Smooth muscle cell (in vitro differentiated cells): ENCODE measurements at regions not wholly inside any gene's neighbourhood (a gene's known extent, or its start where the extent isn't known, plus 50 kb on each side); places are given as distances from the start of the nearest gene placed in this dataset.

Experiments used
- DNase-seq: peaks from one replicate; lab custom pipeline; 2025; ENCODE audit not compliant: unreplicated experiment; lab: John Stamatoyannopoulos, UW
- H2AFZ ChIP-seq: fragments of 200-600 bp; sonication (generic); 2 replicates; pipeline ENCODE4 v1.6.0; 2016; ENCODE audit warnings: antibody characterized with exemption, low read depth, mild to moderate bottlenecking
- H3F3A ChIP-seq: fragments of 200-600 bp; sonication (generic); 2 replicates; pipeline ENCODE4 v1.6.0; 2017; ENCODE audit warnings: antibody characterized with exemption, low read depth
- H3K27ac ChIP-seq: fragments of 200-600 bp; sonication (generic); 2 replicates; pipeline ENCODE4 v1.5.1; 2016; ENCODE audit warnings: low read depth, mild to moderate bottlenecking
- H3K27me3 ChIP-seq: fragments of 200-600 bp; sonication (generic); 2 replicates; pipeline ENCODE4 v1.6.1; 2016; ENCODE audit warnings: low read depth, mild to moderate bottlenecking
- H3K36me3 ChIP-seq: fragments of 200-600 bp; sonication (generic); 2 replicates; pipeline ENCODE4 v1.5.1; 2016; ENCODE audit warnings: low read depth
- H3K4me1 ChIP-seq: fragments of 200-600 bp; sonication (generic); 2 replicates; pipeline ENCODE4 v1.5.1; 2016; ENCODE audit warnings: low read depth
- H3K4me2 ChIP-seq: fragments of 200-600 bp; sonication (generic); 2 replicates; pipeline ENCODE4 v1.6.0; 2016; ENCODE audit warnings: mild to moderate bottlenecking
- H3K4me3 ChIP-seq: fragments of 200-600 bp; sonication (generic); 2 replicates; pipeline ENCODE4 v1.5.1; 2016; ENCODE audit warnings: mild to moderate bottlenecking
- H3K79me2 ChIP-seq: fragments of 200-600 bp; sonication (generic); 2 replicates; pipeline ENCODE4 v1.6.0; 2016; ENCODE audit warnings: low read depth, mild to moderate bottlenecking
- H3K9ac ChIP-seq: fragments of 200-600 bp; sonication (generic); 2 replicates; pipeline ENCODE4 v1.6.0; 2016; ENCODE audit warnings: low read depth
- H3K9me3 ChIP-seq: fragments of 200-600 bp; sonication (generic); replicated peaks from 2 replicates; pipeline ENCODE4 v1.5.1; 2016; ENCODE audit warnings: low read depth
- H4K20me1 ChIP-seq: fragments of 200-600 bp; sonication (generic); 2 replicates; pipeline ENCODE4 v1.6.0; 2016; ENCODE audit warnings: low read depth
- CTCF ChIP-seq: fragments of 200-600 bp; sonication (generic); IDR thresholded peaks from 2 replicates; pipeline ENCODE4 v1.5.1; 2017; ENCODE audit warnings: borderline replicate concordance, mild to moderate bottlenecking, antibody characterized with exemption; ENCODE audit not compliant: insufficient read depth, poor library complexity, severe bottlenecking
- WGBS: methylation state at CpG from one replicate; pipeline ENCODE4 v1.1.7; 2016; ENCODE audit warnings: low lambda C conversion rate; 5-methylcytosine and 5-hydroxymethylcytosine counted together

- TF ChIP-seq CTCF, result no peak
- Histone ChIP-seq H3K79me2 (no peaks in the 10 kb centered on the region), H3K36me3 (no peaks in the 10 kb centered on the region), H3K9ac (no peak overlapping the region), H4K20me1 (no peaks in the 10 kb centered on the region), H3K4me2 (no peak overlapping the region), H3F3A (no peaks in the 10 kb centered on the region), H3K27ac (no peak overlapping the region), H3K9me3 (no peaks in the 10 kb centered on the region), H3K4me3 (no peak overlapping the region), H2AFZ (no peak overlapping the region), H3K4me1 (no peaks in the 10 kb centered on the region), H3K27me3 (no peaks in the 10 kb centered on the region)
- WGBS, result 86% methylated on average over 6 of the region's 6 CpGs
- no peak for DNase-seq
Measured at GRCh38 chr10:2744547-2745200, 322.7 kb upstream of the PFKP start.

DNA sequence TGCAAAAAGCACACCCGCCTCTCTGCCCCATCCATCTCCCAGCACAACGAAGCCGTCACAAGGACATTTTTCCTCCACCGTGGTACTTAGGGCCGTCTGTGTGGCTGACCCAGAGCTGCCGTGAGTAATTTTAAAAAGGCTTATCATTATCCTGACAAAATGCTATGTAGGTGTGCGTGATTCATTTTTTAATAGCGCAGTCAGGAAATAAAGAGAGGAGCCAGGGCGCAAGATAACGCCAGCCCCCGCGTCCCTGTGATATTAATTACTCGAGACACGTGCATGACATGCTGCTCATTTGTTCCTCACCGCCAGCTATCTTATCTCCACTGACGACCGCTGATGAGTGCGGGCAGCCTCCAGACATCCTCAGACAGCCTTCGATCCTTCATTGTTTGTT, 332.7 kb upstream of the PFKP start:
- H3K4me3 ChIP-seq, result no peak overlapping the region
- 74% methylated on average over 19 of the region's 19 CpGs for WGBS
- DNase-seq, result no peak

GRCh38 chr10:2733278-2733963, 333.9 kb upstream of the PFKP start:
- Histone ChIP-seq H3K9me3 (no peaks in the 10 kb centered on the region), H3K4me2 (no peak overlapping the region), H3F3A (no peaks in the 10 kb centered on the region), H3K36me3 (no peaks in the 10 kb centered on the region), H3K9ac (no peak overlapping the region), H3K27me3 (no peaks in the 10 kb centered on the region), H2AFZ (no peak overlapping the region), H3K79me2 (no peaks in the 10 kb centered on the region), H3K4me1 (no peaks in the 10 kb centered on the region), H4K20me1 (no peaks in the 10 kb centered on the region), H3K27ac (no peak overlapping the region), H3K4me3 (no peak overlapping the region)
- DNase-seq, result no peak
- no peak for TF ChIP-seq CTCF
- WGBS, result 96% methylated on average over 25 of the region's 25 CpGs

More for the DNA sequence above, 332.7 kb upstream of the PFKP start:
- Histone ChIP-seq H2AFZ (no peak overlapping the region), H3K4me2 (no peak overlapping the region), H3K9me3 (no peaks in the 10 kb centered on the region), H3F3A (no peaks in the 10 kb centered on the region), H3K9ac (no peak overlapping the region), H3K27ac (no peak overlapping the region), H3K36me3 (no peaks in the 10 kb centered on the region), H3K27me3 (no peaks in the 10 kb centered on the region), H4K20me1 (no peaks in the 10 kb centered on the region), H3K79me2 (no peaks in the 10 kb centered on the region), H3K4me1 (no peaks in the 10 kb centered on the region)
- no peak for TF ChIP-seq CTCF

GRCh38 chr10:2731940-2732339, 335.4 kb upstream of the PFKP start:
- Histone ChIP-seq H3K79me2 (no peaks in the 10 kb centered on the region), H2AFZ (no peak overlapping the region), H3K4me3 (no peak overlapping the region), H4K20me1 (no peaks in the 10 kb centered on the region), H3K9me3 (no peaks in the 10 kb centered on the region), H3K9ac (no peak overlapping the region), H3K27me3 (no peaks in the 10 kb centered on the region), H3K27ac (no peak overlapping the region), H3K36me3 (no peaks in the 10 kb centered on the region), H3K4me2 (no peak overlapping the region), H3K4me1 (no peaks in the 10 kb centered on the region), H3F3A (no peaks in the 10 kb centered on the region)
- no peak for TF ChIP-seq CTCF
- no peak for DNase-seq
- 83% methylated on average over 5 of the region's 5 CpGs for WGBS
